Lower leg skin (tissue), 3 donors: ENCODE measurements at regions not wholly inside any gene's neighbourhood (a gene's known extent, or its start where the extent isn't known, plus 50 kb on each side); places are given as distances from the start of the nearest gene placed in this dataset.
"Not testable (repeated sequence)": the region's sequence is repeated elsewhere in the genome, so short reads cannot be mapped to it uniquely, and the experiment has no call there.

Source experiments
- CTCF ChIP-seq, 3 donors: fragments of 450-650 bp; IDR thresholded peaks; one replicate each; pipeline ENCODE4 v1.5.1; 2016; ENCODE audit warnings: antibody characterized with exemption in 3 of 3, mild to moderate bottlenecking in 3 of 3, moderate library complexity in 2 of 3
- POLR2A ChIP-seq, 2 donors: fragments of 450-650 bp; IDR thresholded peaks; one replicate each; pipeline ENCODE4 v1.6.1; 2016 to 2017; ENCODE audit warnings: antibody characterized with exemption in 2 of 2, mild to moderate bottlenecking in 1 of 2, moderate library complexity in 1 of 2

GRCh38 chr9:90536094-90536493 is 106.5 kb downstream of the DIRAS2 start:
- not testable (repeated sequence) for TF ChIP-seq CTCF, POLR2A (IDR thresholded peaks at IDR 0.05)
